ENCODE measurements at regions not wholly inside any gene's neighbourhood (a gene's known extent, or its start where the extent isn't known, plus 50 kb on each side); places are given as distances from the start of the nearest gene placed in this dataset.

- Histone ChIP-seq H3K9me3 (no peaks in the 10 kb centered on the region), H3K36me3 (no peaks in the 10 kb centered on the region), H3K27ac (no peak overlapping the region), H3K4me1 (no peaks in the 10 kb centered on the region), H3K27me3 (no peaks in the 10 kb centered on the region), H3K4me3 (no peak overlapping the region)
- TF ChIP-seq CTCF (IDR thresholded peaks at IDR 0.05) = no peak
- no peak for DNase-seq (ENCODE audit: low spot score in 2 of 2)
- intact Hi-C loops (cut with DNase I) = no loop called here
Observed at GRCh38 chr12:97005174-97005573, 98.1 kb downstream of the NEDD1 start.

DNA sequence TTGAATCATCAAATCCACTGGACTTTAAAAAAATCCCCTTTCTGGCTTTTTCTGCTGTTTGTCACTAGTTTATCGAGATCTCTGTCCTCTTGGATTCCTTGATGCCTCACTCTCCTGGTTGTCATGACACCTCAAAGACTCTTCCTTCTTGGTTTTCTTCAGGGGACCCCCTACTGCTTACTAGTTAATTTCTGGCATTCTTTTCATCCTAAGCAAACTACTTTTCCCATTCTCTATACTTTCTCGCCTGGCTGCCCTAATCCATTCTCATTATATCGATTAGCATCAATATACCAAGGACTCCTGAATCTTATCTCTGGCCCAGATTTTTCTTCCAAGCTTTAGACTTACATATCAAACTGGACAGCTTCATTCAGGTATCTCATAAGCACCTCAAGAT lies 98.6 kb downstream of the NEDD1 start:
- DNase-seq (ENCODE audit: low spot score in 2 of 2) = no peak
- no peaks in the 10 kb centered on the region for H3K9me3 ChIP-seq
- intact Hi-C loops (cut with DNase I) = no loop called here
- H3K4me1 ChIP-seq = no peaks in the 10 kb centered on the region
- no peak overlapping the region for H3K4me3 ChIP-seq
- TF ChIP-seq CTCF (IDR thresholded peaks at IDR 0.05) = no peak
- no peaks in the 10 kb centered on the region for H3K36me3 ChIP-seq
- H3K27me3 ChIP-seq = no peaks in the 10 kb centered on the region
- H3K27ac ChIP-seq = no peak overlapping the region

- Histone ChIP-seq H3K4me3 (no peak overlapping the region), H3K36me3 (no peaks in the 10 kb centered on the region), H3K27ac (no peak overlapping the region)
Observed at GRCh38 chr12:97006585-97006984, 99.5 kb downstream of the NEDD1 start.

GRCh38 chr12:97016163-97016562 lies 109.1 kb downstream of the NEDD1 start:
- no peaks in the 10 kb centered on the region for H3K9me3 ChIP-seq
- H3K4me1 ChIP-seq = no peaks in the 10 kb centered on the region
- no peak overlapping the region for H3K4me3 ChIP-seq
- intact Hi-C loops (cut with DNase I) = no loop called here
- no peak for DNase-seq (ENCODE audit: low spot score in 2 of 2)
- no peaks in the 10 kb centered on the region for H3K36me3 ChIP-seq
- H3K27me3 ChIP-seq = no peaks in the 10 kb centered on the region
- no peak for TF ChIP-seq CTCF (IDR thresholded peaks at IDR 0.05)
- no peak overlapping the region for H3K27ac ChIP-seq

More at GRCh38 chr12:97006585-97006984, 99.5 kb downstream of the NEDD1 start:
- Histone ChIP-seq H3K9me3 (no peaks in the 10 kb centered on the region), H3K4me1 (no peaks in the 10 kb centered on the region), H3K27me3 (no peaks in the 10 kb centered on the region)
- intact Hi-C loops (cut with DNase I) = no loop called here
- no peak for DNase-seq (ENCODE audit: low spot score in 2 of 2)
- no peak for TF ChIP-seq CTCF (IDR thresholded peaks at IDR 0.05)

GRCh38 chr12:97017213-97017612 lies 110.2 kb downstream of the NEDD1 start:
- Histone ChIP-seq H3K9me3 (no peaks in the 10 kb centered on the region), H3K4me3 (no peak overlapping the region), H3K27ac (no peak overlapping the region), H3K4me1 (no peaks in the 10 kb centered on the region), H3K27me3 (no peaks in the 10 kb centered on the region), H3K36me3 (no peaks in the 10 kb centered on the region)
- DNase-seq (ENCODE audit: low spot score in 2 of 2) = no peak
- no peak for TF ChIP-seq CTCF (IDR thresholded peaks at IDR 0.05)
- intact Hi-C loops (cut with DNase I) = no loop called here

DNA sequence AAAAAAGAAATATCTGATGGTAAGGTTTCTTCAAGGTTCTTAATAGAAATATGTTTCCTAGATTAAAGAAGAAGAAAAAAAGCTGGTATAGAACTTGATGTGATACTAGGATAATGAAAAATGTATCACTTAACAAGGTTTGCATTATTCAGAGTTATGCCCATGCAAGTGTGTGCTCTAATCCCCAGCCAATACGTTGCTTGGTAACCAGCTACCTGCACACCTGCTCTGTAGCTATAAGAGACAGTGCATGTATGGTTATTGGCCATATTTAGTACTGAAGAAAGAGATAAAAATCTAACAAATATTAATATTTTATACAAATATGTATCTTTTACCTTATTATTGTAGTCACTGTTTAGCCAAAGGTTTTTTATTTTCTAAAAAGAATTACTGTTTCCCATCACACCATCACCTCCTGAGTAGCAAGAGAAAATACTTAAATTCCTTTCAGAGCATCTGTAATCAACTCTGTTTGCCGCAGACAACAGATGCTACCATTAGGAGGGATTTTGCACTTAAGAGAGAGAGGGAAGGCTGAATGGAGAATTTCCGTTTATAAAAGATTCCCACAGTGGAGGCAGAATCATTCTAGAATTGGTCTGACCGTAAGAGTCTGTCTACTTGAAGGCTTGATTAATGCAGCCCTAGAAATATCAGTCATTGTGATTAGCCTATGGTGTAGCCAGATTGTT lies 115.6 kb downstream of the NEDD1 start:
- H3K4me1 ChIP-seq = no peaks in the 10 kb centered on the region
- H3K36me3 ChIP-seq = no peaks in the 10 kb centered on the region
- DNase-seq (ENCODE audit: low spot score in 2 of 2) = no peak
- TF ChIP-seq CTCF (IDR thresholded peaks at IDR 0.05) = no peak
- H3K4me3 ChIP-seq = no peak overlapping the region
- no peaks in the 10 kb centered on the region for H3K9me3 ChIP-seq
- intact Hi-C loops (cut with DNase I) = no loop called here
- no peak overlapping the region for H3K27ac ChIP-seq
- no peaks in the 10 kb centered on the region for H3K27me3 ChIP-seq

Data from ascending aorta (tissue), 2 donors.